Gastroesophageal sphincter (tissue), 4 donors: ENCODE measurements at regions not wholly inside any gene's neighbourhood (a gene's known extent, or its start where the extent isn't known, plus 50 kb on each side); places are given as distances from the start of the nearest gene placed in this dataset.
A peak's percentile ranks its signal among the peaks of the same experiment; 100 is the strongest.

Experiments
- ATAC-seq: fragments of 150-250 bp; one replicate; pipeline ENCODE4 v1.9.1; 2016; ENCODE audit warnings: mild to moderate bottlenecking, moderate library complexity
- H3K27ac ChIP-seq, 4 donors: fragments of 200-600 bp; sonication (generic) in 3 of 4; 1 replicate in 3 of 4; 2 replicates in 1 of 4; pipeline ENCODE4 v1.5.1; 2016 to 2019
- H3K27me3 ChIP-seq: fragments of 200-600 bp; sonication (generic); one replicate; pipeline ENCODE4 v1.5.1; 2019
- H3K36me3 ChIP-seq, 2 donors: fragments of 200-600 bp; sonication (generic); one replicate each; pipeline ENCODE4 v1.5.1; 2019; ENCODE audit warnings: control low read depth in 1 of 2
- H3K4me1 ChIP-seq, 3 donors: fragments of 200-600 bp; sonication (generic); 1 replicate in 2 of 3; 2 replicates in 1 of 3; pipeline ENCODE4 v1.5.1; 2016 to 2019; ENCODE audit warnings: control low read depth in 2 of 3
- H3K4me3 ChIP-seq, 2 donors: fragments of 200-600 bp; sonication (generic); one replicate each; pipeline ENCODE4 v1.5.1; 2019; ENCODE audit warnings: mild to moderate bottlenecking in 1 of 2, moderate library complexity in 1 of 2
- H3K9me3 ChIP-seq, 3 donors: fragments of 200-600 bp; sonication (generic); one replicate each; pipeline ENCODE4 v1.5.1; 2017 to 2019; ENCODE audit warnings: control low read depth in 2 of 3
- EP300 ChIP-seq: sonication (generic); formaldehyde crosslinking; IDR thresholded peaks from one replicate; pipeline ENCODE4 v1.6.1; 2017; ENCODE audit warnings: antibody characterized with exemption, mild to moderate bottlenecking
- POLR2A ChIP-seq, 2 donors: fragments of 450-650 bp; IDR thresholded peaks; one replicate each; pipeline ENCODE4 v1.6.1; 2017; ENCODE audit warnings: antibody characterized with exemption in 2 of 2, mild to moderate bottlenecking in 2 of 2, moderate library complexity in 1 of 2
- POLR2AphosphoS5 ChIP-seq: sonication (generic); formaldehyde crosslinking; IDR thresholded peaks from one replicate; pipeline ENCODE4 v1.6.1; 2017; ENCODE audit warnings: antibody characterized with exemption
- WGBS, 2 donors: methylation state at CpG; one replicate each; pipeline ENCODE4 v1.1.5; 2018; ENCODE audit warnings: low coverage in 1 of 2; 5-methylcytosine and 5-hydroxymethylcytosine counted together
- TF ChIP-seq, protein P1 (sequence below), 4 experiments: fragments of 200-600 bp in 2 of 4; fragments of 450-650 bp in 2 of 4; sonication (generic) in 1 of 4; IDR thresholded peaks; one replicate each; pipeline ENCODE4 v1.5.1; 2017 to 2019; ENCODE audit warnings: antibody characterized with exemption in 4 of 4, mild to moderate bottlenecking in 2 of 4, moderate library complexity in 2 of 4

DNA sequence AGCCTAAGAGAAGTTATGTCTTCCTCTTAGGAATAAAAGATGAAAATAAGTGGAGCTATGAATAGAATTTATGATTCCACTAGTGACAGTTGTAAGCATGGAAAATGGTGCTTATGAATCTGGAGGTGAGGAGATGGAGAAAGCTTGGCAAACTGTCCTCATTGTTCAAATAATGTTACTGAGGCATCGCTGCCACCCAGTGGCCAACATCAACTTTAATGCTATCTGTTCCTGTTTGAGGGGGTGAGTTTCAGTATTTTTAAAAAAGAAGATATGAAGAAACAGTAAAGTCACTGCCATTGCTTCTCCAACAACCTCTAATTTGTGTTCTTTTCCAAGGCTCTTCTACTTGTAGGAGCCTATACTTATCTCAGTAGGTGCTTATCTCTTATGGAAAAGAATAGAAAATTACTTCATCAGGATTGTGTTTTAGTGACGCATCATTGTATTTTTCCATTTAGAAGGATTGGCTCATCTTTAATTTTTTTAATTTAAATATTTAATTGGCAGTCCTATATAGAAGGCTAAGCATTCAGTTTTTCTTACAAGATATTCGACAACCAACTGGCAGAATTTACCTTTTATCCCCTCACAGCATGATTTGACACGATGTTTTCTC is 260.4 kb upstream of the P2RY1 start:
- 66 to 75% methylated on average over 4 of the region's 4 CpGs for WGBS, 2 donors
- Histone ChIP-seq H3K27me3 (no peaks in the 10 kb centered on the region), H3K4me3 (no peak overlapping the region), H3K4me1 (no peaks in the 10 kb centered on the region), H3K9me3 (no peaks in the 10 kb centered on the region), H3K27ac (no peak overlapping the region), H3K36me3 (no peaks in the 10 kb centered on the region)
- ATAC-seq = no peak
- TF ChIP-seq POLR2A (IDR thresholded peaks at IDR 0.05) (no peak), POLR2AphosphoS5 (no peak), EP300 (no peak)
- TF ChIP-seq, protein P1, sequence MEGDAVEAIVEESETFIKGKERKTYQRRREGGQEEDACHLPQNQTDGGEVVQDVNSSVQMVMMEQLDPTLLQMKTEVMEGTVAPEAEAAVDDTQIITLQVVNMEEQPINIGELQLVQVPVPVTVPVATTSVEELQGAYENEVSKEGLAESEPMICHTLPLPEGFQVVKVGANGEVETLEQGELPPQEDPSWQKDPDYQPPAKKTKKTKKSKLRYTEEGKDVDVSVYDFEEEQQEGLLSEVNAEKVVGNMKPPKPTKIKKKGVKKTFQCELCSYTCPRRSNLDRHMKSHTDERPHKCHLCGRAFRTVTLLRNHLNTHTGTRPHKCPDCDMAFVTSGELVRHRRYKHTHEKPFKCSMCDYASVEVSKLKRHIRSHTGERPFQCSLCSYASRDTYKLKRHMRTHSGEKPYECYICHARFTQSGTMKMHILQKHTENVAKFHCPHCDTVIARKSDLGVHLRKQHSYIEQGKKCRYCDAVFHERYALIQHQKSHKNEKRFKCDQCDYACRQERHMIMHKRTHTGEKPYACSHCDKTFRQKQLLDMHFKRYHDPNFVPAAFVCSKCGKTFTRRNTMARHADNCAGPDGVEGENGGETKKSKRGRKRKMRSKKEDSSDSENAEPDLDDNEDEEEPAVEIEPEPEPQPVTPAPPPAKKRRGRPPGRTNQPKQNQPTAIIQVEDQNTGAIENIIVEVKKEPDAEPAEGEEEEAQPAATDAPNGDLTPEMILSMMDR (IDR thresholded peaks at IDR 0.05) = peak in 3 of 4 experiments; percentile 39 to 58 (median 53)

DNA sequence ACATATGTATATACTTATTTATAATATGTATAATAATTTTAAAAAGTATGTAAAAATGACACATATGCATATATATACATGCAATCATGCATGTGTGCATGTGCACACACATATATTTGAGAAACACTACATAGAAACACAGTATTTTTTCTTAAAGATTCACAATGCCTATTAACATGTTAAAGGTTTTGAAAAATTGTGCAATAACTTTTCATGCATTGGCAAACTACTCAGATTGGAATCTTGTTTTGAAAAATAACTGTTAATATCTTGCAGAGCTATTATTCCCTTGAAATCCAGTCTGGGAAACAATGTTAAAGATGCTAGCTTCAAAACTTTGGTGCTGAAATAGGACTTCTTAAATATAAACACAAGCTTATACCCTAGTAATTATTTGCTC is 256.2 kb upstream of the P2RY1 start:
- TF ChIP-seq, protein P1 (IDR thresholded peaks at IDR 0.05) = no peak
- TF ChIP-seq POLR2AphosphoS5 (no peak), POLR2A (IDR thresholded peaks at IDR 0.05) (no peak), EP300 (no peak)
- Histone ChIP-seq H3K36me3 (no peaks in the 10 kb centered on the region), H3K4me1 (peaks cover 0 to 3% (median 0%) of the 10 kb centered on the region in 3 donors), H3K27ac (no peak overlapping the region), H3K27me3 (no peaks in the 10 kb centered on the region), H3K9me3 (no peaks in the 10 kb centered on the region), H3K4me3 (no peak overlapping the region)
- no peak for ATAC-seq

DNA sequence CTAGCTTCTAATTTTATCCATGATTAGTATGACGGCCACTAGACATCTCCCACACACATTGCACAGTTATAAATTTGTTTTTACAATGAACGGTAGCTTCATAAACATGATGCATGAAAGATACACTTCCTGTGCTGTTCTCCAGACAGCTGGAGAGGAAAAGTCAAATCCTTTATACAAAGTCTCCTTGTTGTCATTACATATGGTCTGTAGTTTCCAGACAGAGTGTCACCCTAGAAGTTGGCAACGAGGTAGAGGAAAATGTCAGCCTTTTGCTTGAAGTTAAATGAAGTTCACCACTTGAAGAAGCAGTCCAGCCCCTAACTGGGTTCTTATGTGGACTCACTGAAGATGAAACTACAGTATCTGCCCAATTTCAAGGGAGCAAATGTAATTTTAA is 253.0 kb upstream of the P2RY1 start:
- Histone ChIP-seq H3K36me3 (no peaks in the 10 kb centered on the region), H3K27me3 (no peaks in the 10 kb centered on the region), H3K4me3 (no peak overlapping the region), H3K4me1 (peaks cover 0 to 7% (median 0%) of the 10 kb centered on the region in 3 donors), H3K27ac (no peak overlapping the region), H3K9me3 (no peaks in the 10 kb centered on the region)
- no peak for ATAC-seq
- 53 to 56% methylated on average over 3 of the region's 3 CpGs for WGBS, 2 donors
- no peak for TF ChIP-seq POLR2A (IDR thresholded peaks at IDR 0.05)
- no peak for TF ChIP-seq POLR2AphosphoS5
- no peak for TF ChIP-seq EP300

DNA sequence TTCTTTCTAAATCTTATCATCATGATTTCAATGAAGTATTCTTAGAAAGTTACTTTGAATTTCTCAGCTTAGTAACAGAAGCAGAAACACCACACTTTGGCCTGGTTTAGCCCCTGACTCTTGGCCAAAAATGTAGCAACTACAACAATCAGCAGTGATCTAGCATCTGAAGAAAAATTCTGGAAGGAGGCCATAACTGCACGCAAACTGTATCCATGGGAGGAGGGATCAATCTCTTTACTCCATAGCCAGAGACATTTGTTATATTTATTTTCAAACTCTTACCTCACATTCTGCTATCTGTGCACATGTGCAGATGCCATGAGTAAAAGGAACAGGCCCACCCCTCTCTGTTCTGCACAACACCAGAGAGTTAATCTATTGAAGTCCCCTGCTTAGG is 251.0 kb upstream of the P2RY1 start:
- H3K36me3 ChIP-seq = no peaks in the 10 kb centered on the region
- no peak for ATAC-seq
- WGBS, 2 donors = 0 to 33% methylated on average over 1 of the region's 1 CpG
- peaks cover 0 to 7% (median 0%) of the 10 kb centered on the region in 3 donors for H3K4me1 ChIP-seq
- no peak overlapping the region for H3K4me3 ChIP-seq
- no peak overlapping the region for H3K27ac ChIP-seq
- H3K9me3 ChIP-seq = no peaks in the 10 kb centered on the region
- no peak for TF ChIP-seq POLR2A (IDR thresholded peaks at IDR 0.05)
- TF ChIP-seq, protein P1 (IDR thresholded peaks at IDR 0.05) = no peak
- TF ChIP-seq EP300 = no peak
- no peak for TF ChIP-seq POLR2AphosphoS5
- no peaks in the 10 kb centered on the region for H3K27me3 ChIP-seq

DNA sequence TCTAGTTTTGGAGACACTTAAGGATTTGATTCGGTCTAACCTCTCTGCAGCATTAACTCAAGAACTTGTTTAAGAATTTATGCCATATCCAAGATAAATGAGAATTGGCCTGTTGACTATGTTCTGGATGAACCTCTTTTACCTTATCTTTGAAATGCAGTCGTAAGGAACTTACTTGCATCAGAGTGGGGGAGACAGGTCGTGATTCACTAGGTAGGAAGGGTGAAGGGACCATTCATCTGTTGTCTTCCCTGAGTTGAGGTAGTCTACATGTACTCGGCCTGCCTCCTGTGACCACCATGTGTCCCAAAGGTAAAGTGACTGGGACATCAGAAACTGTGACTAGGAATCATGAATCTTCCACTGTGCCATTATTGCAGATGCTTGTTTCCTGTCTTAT is 248.0 kb upstream of the P2RY1 start:
- TF ChIP-seq EP300 = no peak
- TF ChIP-seq POLR2A (IDR thresholded peaks at IDR 0.05) = no peak
- TF ChIP-seq, protein P1 (IDR thresholded peaks at IDR 0.05) = no peak
- Histone ChIP-seq H3K27me3 (no peaks in the 10 kb centered on the region), H3K36me3 (no peaks in the 10 kb centered on the region), H3K4me1 (peaks cover 0 to 7% (median 0%) of the 10 kb centered on the region in 3 donors), H3K27ac (no peak overlapping the region), H3K9me3 (no peaks in the 10 kb centered on the region), H3K4me3 (no peak overlapping the region)
- 81 to 90% methylated on average over 3 to 4 of the region's 4 CpGs for WGBS, 2 donors
- no peak for ATAC-seq
